GM12878 (cell line): ENCODE measurements at regions not wholly inside any gene's neighbourhood (a gene's known extent, or its start where the extent isn't known, plus 50 kb on each side); places are given as distances from the start of the nearest gene placed in this dataset.

Source experiments
- BCL3 ChIP-seq: IDR thresholded peaks from 2 replicates; pipeline ENCODE4 v1.6.1; 2011; ENCODE audit warnings: borderline replicate concordance, low read depth, mild to moderate bottlenecking, moderate library complexity, low read length; ENCODE audit not compliant: insufficient read depth, poor library complexity, severe bottlenecking
- ELK1 ChIP-seq: IDR thresholded peaks from 2 replicates; pipeline ENCODE4 v1.6.1; 2012; ENCODE audit warnings: low read depth, low read length, improper control_type of control experiment
- EZH2 ChIP-seq: IDR thresholded peaks from 2 replicates; pipeline ENCODE4 v1.6.1; 2012; ENCODE audit warnings: low read depth, mild to moderate bottlenecking, control low read depth, inconsistent platforms, low read length, borderline replicate concordance; ENCODE audit not compliant: control insufficient read depth
- GABPA ChIP-seq: IDR thresholded peaks from 2 replicates; pipeline ENCODE4 v1.6.1; 2014; ENCODE audit warnings: antibody characterized with exemption, low read depth, mild to moderate bottlenecking, inconsistent platforms
- IRF3 ChIP-seq: fragments of 450-650 bp; IDR thresholded peaks from 2 replicates; pipeline ENCODE4 v1.6.1; 2014; ENCODE audit warnings: mild to moderate bottlenecking
- KDM1A ChIP-seq: fragments of 200-600 bp; sonication (generic); IDR thresholded peaks from 2 replicates; pipeline ENCODE4 v1.6.1; 2016; ENCODE audit warnings: borderline replicate concordance
- REST ChIP-seq: IDR thresholded peaks from 2 replicates; pipeline ENCODE4 v1.6.1; 2012; ENCODE audit warnings: mild to moderate bottlenecking, low read depth, low read length
- RFX5 ChIP-seq: IDR thresholded peaks from 2 replicates; pipeline ENCODE4 v1.6.1; 2011; ENCODE audit warnings: low read depth, low read length, improper control_type of control experiment
- SIN3A ChIP-seq: IDR thresholded peaks from 2 replicates; pipeline ENCODE4 v1.6.1; 2012; ENCODE audit warnings: low read depth, low read length, improper control_type of control experiment
- TARDBP ChIP-seq: IDR thresholded peaks from 2 replicates; pipeline ENCODE4 v1.6.1; 2016; ENCODE audit warnings: borderline replicate concordance
- TF ChIP-seq, protein P1 (sequence below), 3 experiments: IDR thresholded peaks in 2 of 3; conservative IDR thresholded peaks in 1 of 3; 2 replicates each; pipeline ENCODE4 v1.5.1; 2011; ENCODE audit warnings: low read depth in 3 of 3, low read length in 3 of 3, mild to moderate bottlenecking in 3 of 3, control low read depth in 2 of 3, moderate library complexity in 2 of 3, inconsistent platforms in 1 of 3, mixed read lengths in 1 of 3; ENCODE audit not compliant: control insufficient read depth in 2 of 3, insufficient read depth in 1 of 3; ENCODE audit errors: extremely low read depth in 1 of 3
- TF ChIP-seq, protein P2 (sequence below): fragments of 450-650 bp; IDR thresholded peaks from 2 replicates; pipeline ENCODE4 v1.6.1; 2016; ENCODE audit warnings: mild to moderate bottlenecking

- TF ChIP-seq EZH2 (no peak), RFX5 (no peak), ELK1 (no peak), REST (no peak), SIN3A (no peak), KDM1A (no peak), IRF3 (no peak), GABPA (no peak), BCL3 (no peak), TARDBP (no peak)
- TF ChIP-seq, protein P1, sequence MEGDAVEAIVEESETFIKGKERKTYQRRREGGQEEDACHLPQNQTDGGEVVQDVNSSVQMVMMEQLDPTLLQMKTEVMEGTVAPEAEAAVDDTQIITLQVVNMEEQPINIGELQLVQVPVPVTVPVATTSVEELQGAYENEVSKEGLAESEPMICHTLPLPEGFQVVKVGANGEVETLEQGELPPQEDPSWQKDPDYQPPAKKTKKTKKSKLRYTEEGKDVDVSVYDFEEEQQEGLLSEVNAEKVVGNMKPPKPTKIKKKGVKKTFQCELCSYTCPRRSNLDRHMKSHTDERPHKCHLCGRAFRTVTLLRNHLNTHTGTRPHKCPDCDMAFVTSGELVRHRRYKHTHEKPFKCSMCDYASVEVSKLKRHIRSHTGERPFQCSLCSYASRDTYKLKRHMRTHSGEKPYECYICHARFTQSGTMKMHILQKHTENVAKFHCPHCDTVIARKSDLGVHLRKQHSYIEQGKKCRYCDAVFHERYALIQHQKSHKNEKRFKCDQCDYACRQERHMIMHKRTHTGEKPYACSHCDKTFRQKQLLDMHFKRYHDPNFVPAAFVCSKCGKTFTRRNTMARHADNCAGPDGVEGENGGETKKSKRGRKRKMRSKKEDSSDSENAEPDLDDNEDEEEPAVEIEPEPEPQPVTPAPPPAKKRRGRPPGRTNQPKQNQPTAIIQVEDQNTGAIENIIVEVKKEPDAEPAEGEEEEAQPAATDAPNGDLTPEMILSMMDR (IDR thresholded peaks at IDR 0.05 in 2 of 3, conservative IDR thresholded peaks at IDR 0.05 in 1 of 3; ENCODE audit: control insufficient read depth in 2 of 3, extremely low read depth in 1 of 3, insufficient read depth in 1 of 3, low read depth in 3 of 3, low read length in 3 of 3), result no peak
- TF ChIP-seq, protein P2, sequence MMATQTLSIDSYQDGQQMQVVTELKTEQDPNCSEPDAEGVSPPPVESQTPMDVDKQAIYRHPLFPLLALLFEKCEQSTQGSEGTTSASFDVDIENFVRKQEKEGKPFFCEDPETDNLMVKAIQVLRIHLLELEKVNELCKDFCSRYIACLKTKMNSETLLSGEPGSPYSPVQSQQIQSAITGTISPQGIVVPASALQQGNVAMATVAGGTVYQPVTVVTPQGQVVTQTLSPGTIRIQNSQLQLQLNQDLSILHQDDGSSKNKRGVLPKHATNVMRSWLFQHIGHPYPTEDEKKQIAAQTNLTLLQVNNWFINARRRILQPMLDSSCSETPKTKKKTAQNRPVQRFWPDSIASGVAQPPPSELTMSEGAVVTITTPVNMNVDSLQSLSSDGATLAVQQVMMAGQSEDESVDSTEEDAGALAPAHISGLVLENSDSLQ, result no peak
These were observed 84.5 kb downstream of the PITPNM2 start for GRCh38 chr12:123066384-123066710.
